ENCODE measurements at regions not wholly inside any gene's neighbourhood (a gene's known extent, or its start where the extent isn't known, plus 50 kb on each side); places are given as distances from the start of the nearest gene placed in this dataset.

GRCh38 chr4:35253331-35253730 is 991.0 kb downstream of the ARAP2 start:
- TF ChIP-seq, protein P1, sequence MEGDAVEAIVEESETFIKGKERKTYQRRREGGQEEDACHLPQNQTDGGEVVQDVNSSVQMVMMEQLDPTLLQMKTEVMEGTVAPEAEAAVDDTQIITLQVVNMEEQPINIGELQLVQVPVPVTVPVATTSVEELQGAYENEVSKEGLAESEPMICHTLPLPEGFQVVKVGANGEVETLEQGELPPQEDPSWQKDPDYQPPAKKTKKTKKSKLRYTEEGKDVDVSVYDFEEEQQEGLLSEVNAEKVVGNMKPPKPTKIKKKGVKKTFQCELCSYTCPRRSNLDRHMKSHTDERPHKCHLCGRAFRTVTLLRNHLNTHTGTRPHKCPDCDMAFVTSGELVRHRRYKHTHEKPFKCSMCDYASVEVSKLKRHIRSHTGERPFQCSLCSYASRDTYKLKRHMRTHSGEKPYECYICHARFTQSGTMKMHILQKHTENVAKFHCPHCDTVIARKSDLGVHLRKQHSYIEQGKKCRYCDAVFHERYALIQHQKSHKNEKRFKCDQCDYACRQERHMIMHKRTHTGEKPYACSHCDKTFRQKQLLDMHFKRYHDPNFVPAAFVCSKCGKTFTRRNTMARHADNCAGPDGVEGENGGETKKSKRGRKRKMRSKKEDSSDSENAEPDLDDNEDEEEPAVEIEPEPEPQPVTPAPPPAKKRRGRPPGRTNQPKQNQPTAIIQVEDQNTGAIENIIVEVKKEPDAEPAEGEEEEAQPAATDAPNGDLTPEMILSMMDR (IDR thresholded peaks at IDR 0.05): no peak
- TF ChIP-seq POLR2A (IDR thresholded peaks at IDR 0.05; ENCODE audit: low read depth): no peak
